Natural killer cell (primary cell): ENCODE measurements at regions not wholly inside any gene's neighbourhood (a gene's known extent, or its start where the extent isn't known, plus 50 kb on each side); places are given as distances from the start of the nearest gene placed in this dataset.
A peak's percentile ranks its signal among the peaks of the same experiment; 100 is the strongest.

Experiments used
- ATAC-seq, 3 donors: fragments of 150-1000 bp in 2 of 3; fragments of 200-7000 bp in 1 of 3; cut with Tn5 transposase; 1 replicate in 1 of 3; 2 replicates in 2 of 3; pipeline ENCODE4 v1.10.0; 2021; ENCODE audit warnings: mild to moderate bottlenecking in 2 of 3, moderate library complexity in 2 of 3
- DNase-seq, 2 donors: peaks; one replicate each; pipeline versions ENCODE4 v3.0.0 to v3.0.0-alpha.2; 2013 to 2021; ENCODE audit warnings: mixed read lengths in 1 of 2
- H3K27ac ChIP-seq: one replicate; pipeline ENCODE4 v1.5.1; 2013; ENCODE audit warnings: mild to moderate bottlenecking, low read length
- H3K27me3 ChIP-seq: one replicate; pipeline ENCODE4 v1.6.1; 2013; ENCODE audit warnings: low read length; ENCODE audit not compliant: control insufficient read depth, insufficient read depth
- H3K36me3 ChIP-seq: one replicate; pipeline ENCODE4 v1.6.1; 2013; ENCODE audit warnings: low read length; ENCODE audit not compliant: control insufficient read depth, insufficient read depth
- H3K4me1 ChIP-seq: one replicate; pipeline ENCODE4 v1.6.1; 2013; ENCODE audit warnings: low read length; ENCODE audit not compliant: control insufficient read depth, insufficient read depth
- H3K4me3 ChIP-seq: one replicate; pipeline ENCODE4 v1.5.1; 2013; ENCODE audit warnings: low read length
- H3K9me3 ChIP-seq: one replicate; pipeline ENCODE4 v1.6.1; 2013; ENCODE audit warnings: low read length; ENCODE audit not compliant: control insufficient read depth, insufficient read depth
- H3K27ac Mint-ChIP-seq, 2 donors: one replicate each; pipeline ENCODE4 v1.8.0; 2022; ENCODE audit warnings: mild to moderate bottlenecking in 2 of 2, mixed read lengths in 2 of 2, moderate library complexity in 1 of 2
- H3K27me3 Mint-ChIP-seq, 2 donors: one replicate each; pipeline ENCODE4 v1.8.0; 2022; ENCODE audit warnings: low read depth in 2 of 2, mixed read lengths in 2 of 2
- H3K36me3 Mint-ChIP-seq: one replicate; pipeline ENCODE4 v1.8.0; 2022; ENCODE audit warnings: mixed read lengths
- H3K4me1 Mint-ChIP-seq, 2 donors: one replicate each; pipeline ENCODE4 v1.8.0; 2022; ENCODE audit warnings: mixed read lengths in 2 of 2
- H3K4me3 Mint-ChIP-seq: one replicate; pipeline ENCODE4 v1.8.0; 2022; ENCODE audit warnings: mild to moderate bottlenecking, moderate library complexity, mixed read lengths
- H3K9me3 Mint-ChIP-seq, 2 donors: one replicate each; pipeline ENCODE4 v1.8.0; 2022; ENCODE audit warnings: mixed read lengths in 2 of 2
- WGBS: methylation state at CpG from one replicate; pipeline ENCODE4 v1.1.7; 2013; ENCODE audit warnings: missing lambda C conversion rate; ENCODE audit not compliant: insufficient coverage; 5-methylcytosine and 5-hydroxymethylcytosine counted together
- intact Hi-C: fragments of 100-400 bp; cut with micrococcal nuclease; formaldehyde crosslinking; loops from one replicate; pipeline ENCODE4 v1.14.2; 2022
- TF ChIP-seq, protein P1 (sequence below): fragments of 200-600 bp; IDR thresholded peaks from one replicate; pipeline ENCODE4 v1.8.0; 2022; ENCODE audit warnings: antibody characterized with exemption

DNA sequence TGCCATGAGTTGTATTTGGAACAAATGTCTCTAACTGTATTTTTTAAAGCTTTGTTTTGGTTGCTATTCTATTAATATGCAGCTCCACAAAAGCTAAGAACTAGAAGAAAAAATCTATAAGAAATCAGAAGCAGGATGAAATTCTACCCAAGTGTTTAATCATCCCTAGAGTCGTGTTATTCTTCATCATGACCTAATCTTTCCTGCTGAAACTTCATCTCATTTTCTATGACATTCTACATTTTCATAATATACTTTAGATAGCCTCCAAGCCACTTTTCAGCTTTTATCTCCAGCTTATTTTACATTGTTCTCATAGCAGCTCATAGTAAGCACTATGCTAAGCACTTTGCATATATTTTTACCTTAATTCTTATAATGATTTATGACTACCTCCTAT is 302.8 kb downstream of the FOXO1 start:
- Mint-ChIP-seq H3K27me3 (peaks cover 0 to 3% of the 10 kb centered on the region in 2 donors), H3K4me3 (no peak overlapping the region), H3K4me1 (peaks cover 0 to 7% of the 10 kb centered on the region in 2 donors), H3K27ac (no peak overlapping the region), H3K9me3 (no peaks in the 10 kb centered on the region), H3K36me3 (no peaks in the 10 kb centered on the region)
- Histone ChIP-seq H3K27ac (no peak overlapping the region), H3K9me3 (no peaks in the 10 kb centered on the region), H3K36me3 (no peaks in the 10 kb centered on the region), H3K4me1 (no peaks in the 10 kb centered on the region), H3K4me3 (no peak overlapping the region), H3K27me3 (no peaks in the 10 kb centered on the region)
- ATAC-seq (no peak), DNase-seq (no peak)
- 76% methylated on average over 1 of the region's 1 CpG for WGBS
- TF ChIP-seq, protein P1, sequence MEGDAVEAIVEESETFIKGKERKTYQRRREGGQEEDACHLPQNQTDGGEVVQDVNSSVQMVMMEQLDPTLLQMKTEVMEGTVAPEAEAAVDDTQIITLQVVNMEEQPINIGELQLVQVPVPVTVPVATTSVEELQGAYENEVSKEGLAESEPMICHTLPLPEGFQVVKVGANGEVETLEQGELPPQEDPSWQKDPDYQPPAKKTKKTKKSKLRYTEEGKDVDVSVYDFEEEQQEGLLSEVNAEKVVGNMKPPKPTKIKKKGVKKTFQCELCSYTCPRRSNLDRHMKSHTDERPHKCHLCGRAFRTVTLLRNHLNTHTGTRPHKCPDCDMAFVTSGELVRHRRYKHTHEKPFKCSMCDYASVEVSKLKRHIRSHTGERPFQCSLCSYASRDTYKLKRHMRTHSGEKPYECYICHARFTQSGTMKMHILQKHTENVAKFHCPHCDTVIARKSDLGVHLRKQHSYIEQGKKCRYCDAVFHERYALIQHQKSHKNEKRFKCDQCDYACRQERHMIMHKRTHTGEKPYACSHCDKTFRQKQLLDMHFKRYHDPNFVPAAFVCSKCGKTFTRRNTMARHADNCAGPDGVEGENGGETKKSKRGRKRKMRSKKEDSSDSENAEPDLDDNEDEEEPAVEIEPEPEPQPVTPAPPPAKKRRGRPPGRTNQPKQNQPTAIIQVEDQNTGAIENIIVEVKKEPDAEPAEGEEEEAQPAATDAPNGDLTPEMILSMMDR: no peak
- intact Hi-C loops: no loop called here

DNA sequence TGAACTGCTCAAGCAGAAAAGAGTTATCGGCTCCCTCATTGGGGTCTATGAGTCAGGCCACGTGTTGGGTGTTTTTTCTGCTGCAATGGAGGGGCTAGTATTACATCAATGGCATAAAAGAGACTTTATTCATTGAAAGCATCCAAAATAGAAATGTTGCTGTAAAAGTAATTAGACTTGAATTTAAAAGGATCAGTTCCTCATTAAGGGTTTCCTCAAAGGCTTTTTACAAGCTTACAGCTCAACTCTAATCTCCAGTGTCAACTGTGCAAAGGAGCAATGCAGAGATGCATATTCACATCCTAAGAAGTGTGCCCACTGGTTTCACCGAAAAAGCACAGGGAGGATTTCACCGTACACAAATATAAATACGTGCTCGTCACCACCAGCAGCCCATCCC is 300.3 kb downstream of the FOXO1 start:
- TF ChIP-seq, protein P1: no peak
- WGBS: 91% methylated on average over 6 of the region's 6 CpGs
- Mint-ChIP-seq H3K27ac (no peak overlapping the region), H3K4me1 (peaks cover 3 to 9% of the 10 kb centered on the region in 2 donors), H3K27me3 (peaks cover 0 to 3% of the 10 kb centered on the region in 2 donors), H3K36me3 (no peaks in the 10 kb centered on the region), H3K4me3 (no peak overlapping the region), H3K9me3 (no peaks in the 10 kb centered on the region)
- DNase-seq (no peak), ATAC-seq (no peak)
- H3K4me1 ChIP-seq: no peaks in the 10 kb centered on the region
- H3K27ac ChIP-seq: no peak overlapping the region
- no peaks in the 10 kb centered on the region for H3K36me3 ChIP-seq
- no peaks in the 10 kb centered on the region for H3K27me3 ChIP-seq
- H3K9me3 ChIP-seq: no peaks in the 10 kb centered on the region
- intact Hi-C loops: no loop called here
- H3K4me3 ChIP-seq: no peak overlapping the region

DNA sequence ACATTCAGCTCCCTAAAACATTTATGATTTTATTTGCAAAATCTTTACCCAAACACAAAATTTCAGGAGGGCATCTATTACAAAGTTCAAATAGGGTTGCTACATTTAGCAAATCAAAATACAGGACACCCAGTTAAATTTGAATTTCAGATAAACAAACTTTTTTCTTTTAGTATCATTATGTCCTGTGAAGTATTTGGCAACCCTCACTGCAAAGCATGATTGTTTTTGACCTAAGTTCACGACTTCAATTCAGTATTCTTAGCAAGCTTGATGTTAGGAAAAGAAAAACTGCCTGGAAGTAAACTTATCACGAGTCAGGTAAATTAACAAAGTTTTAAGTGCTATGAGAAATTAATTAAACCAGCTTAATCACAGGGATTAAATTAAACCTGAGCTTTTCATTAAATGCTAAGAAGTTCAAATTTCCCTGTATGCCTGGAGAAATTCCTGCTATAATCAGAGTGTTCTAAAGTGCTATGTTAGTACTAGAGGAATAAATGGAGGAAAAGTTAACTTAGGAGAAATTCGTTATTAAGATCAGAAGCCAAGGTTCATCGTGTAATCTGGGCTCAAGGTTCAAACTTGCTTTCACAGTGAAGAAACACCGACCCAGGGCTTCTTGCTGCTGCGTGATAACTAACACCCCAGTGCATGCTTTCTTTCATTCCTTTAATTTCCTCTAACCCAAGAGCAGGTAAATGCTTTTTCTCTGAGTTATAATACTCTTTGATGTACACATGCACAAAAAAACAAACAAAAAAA is 298.1 kb downstream of the FOXO1 start:
- DNase-seq (no peak), ATAC-seq (no peak)
- peaks cover 0 to 3% of the 10 kb centered on the region in 2 donors for H3K27me3 Mint-ChIP-seq
- intact Hi-C loops: no loop called here
- WGBS: 94% methylated on average over 6 of the region's 6 CpGs
- H3K36me3 Mint-ChIP-seq: no peaks in the 10 kb centered on the region
- H3K27ac Mint-ChIP-seq: no peak overlapping the region
- TF ChIP-seq, protein P1: no peak
- H3K4me1 Mint-ChIP-seq: peaks cover 11 to 16% of the 10 kb centered on the region in 2 donors
- H3K9me3 Mint-ChIP-seq: no peaks in the 10 kb centered on the region
- no peaks in the 10 kb centered on the region for H3K9me3 ChIP-seq
- no peak overlapping the region for H3K4me3 Mint-ChIP-seq
- no peaks in the 10 kb centered on the region for H3K4me1 ChIP-seq
- H3K27ac ChIP-seq: no peak overlapping the region
- no peak overlapping the region for H3K4me3 ChIP-seq
- no peaks in the 10 kb centered on the region for H3K27me3 ChIP-seq
- H3K36me3 ChIP-seq: no peaks in the 10 kb centered on the region

DNA sequence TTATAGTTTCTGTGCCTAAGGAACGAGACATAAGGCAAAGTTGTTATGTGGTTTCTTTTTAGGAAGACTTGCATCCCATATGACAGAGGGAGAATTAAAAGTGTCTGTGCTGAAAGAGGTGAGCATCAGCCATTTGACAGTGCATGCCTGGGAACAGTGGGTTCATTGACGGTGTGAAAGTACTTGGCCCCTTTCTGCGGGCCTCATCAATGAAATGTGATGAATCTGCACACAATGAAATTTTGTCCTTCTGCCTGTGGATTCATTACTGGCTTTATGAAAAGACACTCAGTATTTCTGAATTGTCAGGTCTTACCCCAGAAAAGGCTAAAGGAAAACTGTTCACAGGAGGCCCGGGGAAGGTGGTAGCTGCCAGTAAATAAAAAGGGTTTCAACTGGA is 295.8 kb downstream of the FOXO1 start:
- H3K4me3 ChIP-seq: no peak overlapping the region
- H3K27ac Mint-ChIP-seq: peak overlapping the region in 1 of 2 donors; percentile 38
- 94% methylated on average over 4 of the region's 4 CpGs for WGBS
- H3K9me3 ChIP-seq: no peaks in the 10 kb centered on the region
- ATAC-seq: no peak
- no peaks in the 10 kb centered on the region for H3K9me3 Mint-ChIP-seq
- H3K27me3 Mint-ChIP-seq: peaks cover 0 to 3% of the 10 kb centered on the region in 2 donors
- no peak overlapping the region for H3K4me3 Mint-ChIP-seq
- intact Hi-C loops: no loop called here
- no peaks in the 10 kb centered on the region for H3K36me3 ChIP-seq
- H3K4me1 Mint-ChIP-seq: peaks cover 19 to 20% of the 10 kb centered on the region in 2 donors
- no peaks in the 10 kb centered on the region for H3K27me3 ChIP-seq
- no peaks in the 10 kb centered on the region for H3K36me3 Mint-ChIP-seq
- DNase-seq: no peak
- peaks cover 7% of the 10 kb centered on the region for H3K4me1 ChIP-seq
- no peak overlapping the region for H3K27ac ChIP-seq
- TF ChIP-seq, protein P1: no peak
